Breast epithelium (tissue), 4 donors: ENCODE measurements at regions not wholly inside any gene's neighbourhood (a gene's known extent, or its start where the extent isn't known, plus 50 kb on each side); places are given as distances from the start of the nearest gene placed in this dataset.
A peak's percentile ranks its signal among the peaks of the same experiment; 100 is the strongest.
"Not testable (repeated sequence)": the region's sequence is repeated elsewhere in the genome, so short reads cannot be mapped to it uniquely, and the experiment has no call there.

ENCODE experiments used
- DNase-seq, 2 donors: peaks; one replicate each; pipeline ENCODE4 v3.0.0-alpha.2; 2019; ENCODE audit warnings: low spot score in 2 of 2
- H3K27ac ChIP-seq, 2 donors: fragments of 200-600 bp; sonication (generic) in 1 of 2; one replicate each; pipeline ENCODE4 v1.5.1; 2016 to 2019; ENCODE audit warnings: mild to moderate bottlenecking in 1 of 2
- H3K27me3 ChIP-seq, 2 donors: fragments of 200-600 bp; sonication (generic) in 1 of 2; one replicate each; pipeline versions ENCODE4 v1.5.1 to v1.6.0; 2017 to 2019; ENCODE audit warnings: control low read depth in 1 of 2, mild to moderate bottlenecking in 1 of 2
- H3K36me3 ChIP-seq: fragments of 200-600 bp; one replicate; pipeline ENCODE4 v1.5.1; 2019
- H3K4me1 ChIP-seq, 2 donors: fragments of 200-600 bp; sonication (generic); one replicate each; pipeline ENCODE4 v1.5.1; 2016 to 2019; ENCODE audit warnings: control low read depth in 1 of 2
- H3K4me3 ChIP-seq, 3 donors: fragments of 200-600 bp; sonication (generic); 1 replicate in 2 of 3; 2 replicates in 1 of 3; pipeline ENCODE4 v1.5.1; 2016 to 2019; ENCODE audit warnings: mild to moderate bottlenecking in 3 of 3, moderate library complexity in 2 of 3
- H3K9me3 ChIP-seq, 2 donors: fragments of 200-600 bp; sonication (generic) in 1 of 2; one replicate each; pipeline ENCODE4 v1.5.1; 2016 to 2019; ENCODE audit warnings: control low read depth in 1 of 2
- CTCF ChIP-seq, 3 donors: fragments of 450-650 bp; IDR thresholded peaks; one replicate each; pipeline ENCODE4 v1.5.1; 2016 to 2017; ENCODE audit warnings: antibody characterized with exemption in 3 of 3, mild to moderate bottlenecking in 3 of 3, moderate library complexity in 3 of 3
- POLR2A ChIP-seq: fragments of 450-650 bp; IDR thresholded peaks from one replicate; pipeline ENCODE4 v1.6.1; 2016; ENCODE audit warnings: antibody characterized with exemption, mild to moderate bottlenecking, moderate library complexity
- POLR2AphosphoS5 ChIP-seq, 3 donors: sonication (generic); formaldehyde crosslinking; IDR thresholded peaks; one replicate each; pipeline ENCODE4 v1.6.1; 2017; ENCODE audit warnings: antibody characterized with exemption in 3 of 3
- intact Hi-C: fragments of 100-400 bp; cut with DNase I; formaldehyde crosslinking; loops from one replicate; pipeline ENCODE4 v1.15.1; 2023; ENCODE audit warnings: low total_unique reads

- Histone ChIP-seq H3K4me3 (no peak overlapping the region), H3K4me1 (no peaks in the 10 kb centered on the region), H3K9me3 (no peaks in the 10 kb centered on the region), H3K27me3 (peaks cover 13 to 53% of the 10 kb centered on the region in 2 donors), H3K27ac (no peak overlapping the region), H3K36me3 (no peaks in the 10 kb centered on the region)
- no peak for DNase-seq
- intact Hi-C loops = loop anchor here (10.0 kb wide), 1 partner anchor 914 kb away; no protein-coding TSS in a partner anchor
- TF ChIP-seq POLR2A (no peak), CTCF (IDR thresholded peaks at IDR 0.05) (no peak), POLR2AphosphoS5 (IDR thresholded peaks at IDR 0.05) (no peak)
Measured at GRCh38 chr4:1568855-1569460, 115.2 kb downstream of the FAM53A start.

GRCh38 chr4:1567808-1568581, 116.1 kb downstream of the FAM53A start:
- Histone ChIP-seq H3K36me3 (no peaks in the 10 kb centered on the region), H3K9me3 (no peaks in the 10 kb centered on the region), H3K4me1 (no peaks in the 10 kb centered on the region), H3K27me3 (peaks cover 13 to 62% of the 10 kb centered on the region in 2 donors), H3K27ac (no peak overlapping the region), H3K4me3 (no peak overlapping the region)
- no peak for TF ChIP-seq CTCF (IDR thresholded peaks at IDR 0.05)
- TF ChIP-seq POLR2AphosphoS5 (IDR thresholded peaks at IDR 0.05) = no peak
- no peak for TF ChIP-seq POLR2A
- no peak for DNase-seq
- intact Hi-C loops = loop anchor here (10.0 kb wide), 1 partner anchor 913 kb away; no protein-coding TSS in a partner anchor

- Histone ChIP-seq H3K4me3 (no peak overlapping the region), H3K4me1 (no peaks in the 10 kb centered on the region), H3K27ac (no peak overlapping the region), H3K27me3 (peaks cover 13 to 68% of the 10 kb centered on the region in 2 donors), H3K9me3 (no peaks in the 10 kb centered on the region), H3K36me3 (no peaks in the 10 kb centered on the region)
- intact Hi-C loops = loop anchor here (10.0 kb wide), 1 partner anchor 913 kb away; no protein-coding TSS in a partner anchor
- no peak for DNase-seq
- TF ChIP-seq POLR2AphosphoS5 (IDR thresholded peaks at IDR 0.05) (no peak), POLR2A (no peak), CTCF (IDR thresholded peaks at IDR 0.05) (no peak)
Measured at GRCh38 chr4:1567519-1567807, 116.7 kb downstream of the FAM53A start.

GRCh38 chr4:1566838-1567518, 117.1 kb downstream of the FAM53A start:
- no peak for DNase-seq
- peaks cover 13 to 72% of the 10 kb centered on the region in 2 donors for H3K27me3 ChIP-seq
- TF ChIP-seq CTCF (IDR thresholded peaks at IDR 0.05) = no peak
- no peak for TF ChIP-seq POLR2AphosphoS5 (IDR thresholded peaks at IDR 0.05)
- TF ChIP-seq POLR2A = no peak

GRCh38 chr4:1566301-1566837, 117.7 kb downstream of the FAM53A start:
- peaks cover 13 to 79% of the 10 kb centered on the region in 2 donors for H3K27me3 ChIP-seq
- intact Hi-C loops = loop anchor here (10.0 kb wide), 1 partner anchor 912 kb away; no protein-coding TSS in a partner anchor
- H3K4me3 ChIP-seq = peak overlapping the region in 1 of 3 donors; percentile 39
- H3K27ac ChIP-seq, H3K36me3 ChIP-seq, DNase-seq, H3K4me1 ChIP-seq, H3K9me3 ChIP-seq: not testable (repeated sequence)

More at GRCh38 chr4:1566838-1567518, 117.1 kb downstream of the FAM53A start:
- Histone ChIP-seq H3K9me3 (no peaks in the 10 kb centered on the region), H3K27ac (no peak overlapping the region), H3K4me1 (no peaks in the 10 kb centered on the region), H3K36me3 (no peaks in the 10 kb centered on the region), H3K4me3 (no peak overlapping the region)
- intact Hi-C loops = loop anchor here (10.0 kb wide), 1 partner anchor 912 kb away; no protein-coding TSS in a partner anchor
